SK-N-SH (cell line): ENCODE measurements at regions not wholly inside any gene's neighbourhood (a gene's known extent, or its start where the extent isn't known, plus 50 kb on each side); places are given as distances from the start of the nearest gene placed in this dataset.

Experiments used
- CTCF ChIA-PET: fragments of 300-600, 350-600 bp; formaldehyde crosslinking; extraction: SDS; loops from one replicate; lab custom pipeline; 2021; lab: Yijun Ruan, JAX
- POLR2A ChIA-PET: fragments of 350-600 bp; sonication (Branson Sonifier 250); formaldehyde crosslinking; extraction: SDS; loops from one replicate; lab custom pipeline; 2020; ENCODE audit warnings: antibody characterized with exemption, inconsistent platforms; lab: Yijun Ruan, JAX
- DNase-seq: peaks from one replicate; pipeline ENCODE4 v3.0.0; 2012
- H2AFZ ChIP-seq: fragments of 200-600 bp; sonication (generic); 2 replicates; pipeline ENCODE4 v1.8.1; 2016; ENCODE audit warnings: antibody characterized with exemption, mild to moderate bottlenecking, low read depth
- H3F3A ChIP-seq: fragments of 200-600 bp; sonication (generic); replicated peaks from 2 replicates; pipeline ENCODE3; 2016; ENCODE audit warnings: antibody characterized with exemption, mild to moderate bottlenecking; ENCODE audit not compliant: insufficient read depth
- H3K27ac ChIP-seq, 2 experiments: fragments of 200-500 bp in 1 of 2; fragments of 200-600 bp in 1 of 2; sonication (Bioruptor generic) in 1 of 2; sonication (generic), shearing (Covaris generic) in 1 of 2; 2 replicates each; pipeline versions ENCODE4 v1.5.1 to v1.6.1; 2014 to 2016; ENCODE audit warnings: low read depth in 2 of 2, inconsistent platforms in 1 of 2, low read length in 1 of 2, mild to moderate bottlenecking in 1 of 2, mixed read lengths in 1 of 2
- H3K27me3 ChIP-seq: fragments of 200-600 bp; sonication (generic), shearing (Covaris generic); 2 replicates; pipeline ENCODE4 v1.6.1; 2016; ENCODE audit warnings: mixed run types; ENCODE audit not compliant: insufficient read depth
- H3K36me3 ChIP-seq, 2 experiments: fragments of 200-500 bp in 1 of 2; fragments of 200-600 bp in 1 of 2; sonication (Bioruptor generic) in 1 of 2; sonication (generic) in 1 of 2; replicated peaks in 1 of 2; 2 replicates each; pipeline versions ENCODE3 to v1.5.1; 2014 to 2016; ENCODE audit warnings: low read length in 1 of 2, mild to moderate bottlenecking in 1 of 2; ENCODE audit not compliant: insufficient read depth in 2 of 2, control insufficient read depth in 1 of 2
- H3K4me1 ChIP-seq, 2 experiments: fragments of 200-500 bp in 1 of 2; fragments of 200-600 bp in 1 of 2; sonication (Bioruptor generic) in 1 of 2; sonication (generic), shearing (Covaris generic) in 1 of 2; 2 replicates each; pipeline versions ENCODE4 v1.5.1 to v1.6.1; 2014 to 2016; ENCODE audit warnings: low read depth in 1 of 2, low read length in 1 of 2, mixed run types in 1 of 2; ENCODE audit not compliant: insufficient read depth in 2 of 2, control insufficient read depth in 1 of 2
- H3K4me2 ChIP-seq: fragments of 200-600 bp; sonication (generic), shearing (Covaris generic); 2 replicates; pipeline ENCODE4 v1.6.1; 2017; ENCODE audit warnings: mixed run types
- H3K4me3 ChIP-seq, 2 experiments: fragments of 200-500 bp in 1 of 2; fragments of 200-600 bp in 1 of 2; sonication (Bioruptor generic) in 1 of 2; sonication (generic), shearing (Covaris generic) in 1 of 2; 2 replicates each; pipeline versions ENCODE4 v1.5.1 to v1.8.1; 2014 to 2016; ENCODE audit warnings: low read depth in 2 of 2, inconsistent platforms in 1 of 2, low read length in 1 of 2, mild to moderate bottlenecking in 1 of 2, mixed read lengths in 1 of 2, moderate library complexity in 1 of 2
- H3K79me2 ChIP-seq: fragments of 200-600 bp; sonication (generic); 2 replicates; pipeline ENCODE4 v1.8.1; 2017; ENCODE audit warnings: mild to moderate bottlenecking; ENCODE audit not compliant: insufficient read depth
- H3K9ac ChIP-seq: fragments of 200-600 bp; sonication (generic); 2 replicates; pipeline ENCODE4 v1.6.1; 2017; ENCODE audit warnings: mixed run types
- H3K9me2 ChIP-seq: fragments of 200-600 bp; sonication (generic); 2 replicates; pipeline ENCODE4 v1.6.1; 2017; ENCODE audit warnings: mixed run types
- H3K9me3 ChIP-seq: fragments of 200-600 bp; sonication (generic); 2 replicates; pipeline ENCODE4 v1.6.1; 2017; ENCODE audit warnings: mixed run types, mild to moderate bottlenecking, moderate library complexity
- H4K20me1 ChIP-seq: fragments of 200-600 bp; sonication (generic); 2 replicates; pipeline ENCODE4 v1.6.1; 2017; ENCODE audit warnings: mild to moderate bottlenecking, mixed run types; ENCODE audit not compliant: insufficient read depth
- FOSL2 ChIP-seq: IDR thresholded peaks from 2 replicates; pipeline ENCODE4 v1.4.0; 2012; ENCODE audit warnings: low read depth, mild to moderate bottlenecking, moderate library complexity, borderline replicate concordance
- FOXJ3 ChIP-seq: sonication (generic); formaldehyde crosslinking; IDR thresholded peaks from 2 replicates; pipeline ENCODE4 v1.5.1; 2020; ENCODE audit warnings: mild to moderate bottlenecking, missing genetic modification reagents
- FOXM1 ChIP-seq: IDR thresholded peaks from 2 replicates; pipeline ENCODE4 v1.4.0; 2012; ENCODE audit warnings: low read depth, mild to moderate bottlenecking
- GABPA ChIP-seq: IDR thresholded peaks from 2 replicates; pipeline ENCODE4 v1.4.0; 2012; ENCODE audit warnings: low read depth, mild to moderate bottlenecking
- GATA2 ChIP-seq: sonication (generic); formaldehyde crosslinking; IDR thresholded peaks from 2 replicates; pipeline ENCODE4 v1.5.0; 2020; ENCODE audit warnings: mild to moderate bottlenecking, missing genetic modification reagents
- JUND ChIP-seq: IDR thresholded peaks from 2 replicates; pipeline ENCODE4 v1.4.0; 2012
- NFIC ChIP-seq: IDR thresholded peaks from 2 replicates; pipeline ENCODE4 v1.4.0; 2012; ENCODE audit warnings: borderline replicate concordance
- RAD21 ChIP-seq: IDR thresholded peaks from 2 replicates; pipeline ENCODE4 v1.6.1; 2012; ENCODE audit warnings: mild to moderate bottlenecking, low read length
- RFX5 ChIP-seq: IDR thresholded peaks from 2 replicates; pipeline ENCODE4 v1.6.1; 2012; ENCODE audit warnings: mild to moderate bottlenecking, improper control_type of control experiment, low read length
- TCF12 ChIP-seq: IDR thresholded peaks from 2 replicates; pipeline ENCODE4 v1.4.0; 2012
- TEAD4 ChIP-seq: IDR thresholded peaks from 2 replicates; pipeline ENCODE4 v1.4.0; 2012; ENCODE audit warnings: mild to moderate bottlenecking, borderline replicate concordance; ENCODE audit not compliant: insufficient read depth
- YY1 ChIP-seq: IDR thresholded peaks from 2 replicates; pipeline ENCODE4 v1.4.0; 2012; ENCODE audit warnings: low read depth, mild to moderate bottlenecking
- WGBS: methylation state at CpG from one replicate; pipeline ENCODE4 v1.1.6; 2017; ENCODE audit warnings: low lambda C conversion rate; 5-methylcytosine and 5-hydroxymethylcytosine counted together
- TF ChIP-seq, protein P1 (sequence below): IDR thresholded peaks from 2 replicates; pipeline ENCODE4 v1.4.0; 2012; ENCODE audit warnings: low read depth, borderline replicate concordance
- TF ChIP-seq, protein P2 (sequence below): fragments of 150-350 bp; IDR thresholded peaks from 2 replicates; pipeline ENCODE4 v1.6.1; 2017; ENCODE audit warnings: antibody characterized with exemption, low read length, low read depth, borderline replicate concordance
- TF ChIP-seq, protein P3 (sequence below): fragments of 200-600 bp; sonication (generic); IDR thresholded peaks from 2 replicates; pipeline ENCODE4 v1.6.1; 2017; ENCODE audit warnings: antibody characterized with exemption, mild to moderate bottlenecking, moderate library complexity
- TF ChIP-seq, protein P4 (sequence below): IDR thresholded peaks from 2 replicates; pipeline ENCODE4 v1.4.0; 2012; ENCODE audit warnings: low read depth
- TF ChIP-seq, protein P5 (sequence below): fragments of 150-350 bp; IDR thresholded peaks from 2 replicates; pipeline ENCODE4 v1.6.1; 2016; ENCODE audit warnings: mild to moderate bottlenecking, low read depth, low read length
- TF ChIP-seq, protein P6 (sequence below): IDR thresholded peaks from 2 replicates; pipeline ENCODE4; 2012
- TF ChIP-seq, protein P7 (sequence below): IDR thresholded peaks from 2 replicates; pipeline ENCODE4 v1.4.0; 2012; ENCODE audit warnings: low read depth, borderline replicate concordance
- TF ChIP-seq, protein P8 (sequence below): IDR thresholded peaks from 2 replicates; pipeline ENCODE4 v1.6.1; 2012; ENCODE audit warnings: mild to moderate bottlenecking, low read depth, low read length, moderate library complexity

DNA sequence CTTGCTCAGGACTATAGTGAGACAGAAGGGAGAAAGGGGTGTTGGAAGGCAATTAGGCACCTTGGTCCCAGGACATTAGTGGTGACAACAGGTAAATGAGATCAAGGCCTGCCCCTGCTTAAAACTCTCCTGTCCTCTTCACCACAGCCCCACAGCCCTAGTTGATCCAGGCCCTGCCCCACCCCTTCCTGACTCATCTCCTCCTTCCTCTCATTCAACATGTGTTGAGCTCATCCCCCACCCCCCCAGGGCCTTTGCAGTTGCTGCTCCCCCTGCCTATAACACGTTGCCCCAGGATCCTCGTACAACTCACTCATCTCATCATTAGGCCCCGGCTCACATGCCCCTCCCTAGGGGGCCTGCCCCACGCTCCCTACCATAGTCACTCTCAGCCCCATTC is 66.8 kb downstream of the TSPAN17 start (continued):
- TF ChIP-seq, protein P1, sequence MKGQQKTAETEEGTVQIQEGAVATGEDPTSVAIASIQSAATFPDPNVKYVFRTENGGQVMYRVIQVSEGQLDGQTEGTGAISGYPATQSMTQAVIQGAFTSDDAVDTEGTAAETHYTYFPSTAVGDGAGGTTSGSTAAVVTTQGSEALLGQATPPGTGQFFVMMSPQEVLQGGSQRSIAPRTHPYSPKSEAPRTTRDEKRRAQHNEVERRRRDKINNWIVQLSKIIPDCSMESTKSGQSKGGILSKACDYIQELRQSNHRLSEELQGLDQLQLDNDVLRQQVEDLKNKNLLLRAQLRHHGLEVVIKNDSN, result no peak
- TF ChIP-seq FOXM1 (no peak), RAD21 (no peak), FOXJ3 (no peak)

DNA sequence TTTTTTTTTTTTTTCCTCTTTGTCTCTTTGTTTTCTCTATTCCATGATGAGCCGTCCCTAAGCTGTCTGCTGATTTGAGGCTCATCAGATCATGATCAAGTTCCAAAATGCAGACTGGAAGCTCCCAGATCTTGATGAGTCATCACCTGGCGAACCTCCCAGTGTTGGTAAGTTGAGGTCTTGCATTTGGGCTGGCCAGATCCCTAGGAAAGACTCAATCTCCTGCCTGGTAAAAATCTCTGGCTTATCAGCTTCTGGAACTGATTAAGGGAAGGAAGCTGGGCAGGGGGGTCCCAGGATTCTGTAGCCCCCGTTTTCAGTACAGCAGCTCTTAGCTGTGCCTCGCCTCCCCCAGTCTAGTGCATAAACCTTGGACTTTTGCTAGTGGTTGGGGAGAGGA is 69.0 kb downstream of the TSPAN17 start:
- DNase-seq, result peak; percentile 66
- no peak overlapping the region for H3K9ac ChIP-seq
- H3K79me2 ChIP-seq, result no peaks in the 10 kb centered on the region
- peaks cover 18% of the 10 kb centered on the region for H3K27me3 ChIP-seq
- H3K4me2 ChIP-seq, result peak overlapping the region; percentile 52; the same call in 1 of the 2 replicates
- H3K4me1 ChIP-seq, result peaks cover 8 to 9% of the 10 kb centered on the region in 2 experiments; a peak in 2 of 4 replicates
- H2AFZ ChIP-seq, result no peak overlapping the region
- H3K4me3 ChIP-seq, result no peak overlapping the region
- ChIA-PET CTCF (interaction anchor here (0.6 to 3.6 kb wide), 6 partner anchors 10 to 96 kb away, joined by 3 to 14 read pairs (median 6); no protein-coding TSS in a partner anchor), POLR2A (interaction anchor here (1.3 kb wide), 2 partner anchors 56 to 123 kb away, joined by 3 read pairs; no protein-coding TSS in a partner anchor)
- no peaks in the 10 kb centered on the region for H3K9me2 ChIP-seq
- no peaks in the 10 kb centered on the region for H3F3A ChIP-seq
- no peak overlapping the region for H3K27ac ChIP-seq
- no peaks in the 10 kb centered on the region for H3K9me3 ChIP-seq
- H4K20me1 ChIP-seq, result no peaks in the 10 kb centered on the region
- no peaks in the 10 kb centered on the region for H3K36me3 ChIP-seq
- 3% methylated on average over 4 of the region's 4 CpGs for WGBS
- no peak for TF ChIP-seq TEAD4
- TF ChIP-seq, protein P2, sequence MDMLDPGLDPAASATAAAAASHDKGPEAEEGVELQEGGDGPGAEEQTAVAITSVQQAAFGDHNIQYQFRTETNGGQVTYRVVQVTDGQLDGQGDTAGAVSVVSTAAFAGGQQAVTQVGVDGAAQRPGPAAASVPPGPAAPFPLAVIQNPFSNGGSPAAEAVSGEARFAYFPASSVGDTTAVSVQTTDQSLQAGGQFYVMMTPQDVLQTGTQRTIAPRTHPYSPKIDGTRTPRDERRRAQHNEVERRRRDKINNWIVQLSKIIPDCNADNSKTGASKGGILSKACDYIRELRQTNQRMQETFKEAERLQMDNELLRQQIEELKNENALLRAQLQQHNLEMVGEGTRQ, result no peak
- TF ChIP-seq, protein P3, sequence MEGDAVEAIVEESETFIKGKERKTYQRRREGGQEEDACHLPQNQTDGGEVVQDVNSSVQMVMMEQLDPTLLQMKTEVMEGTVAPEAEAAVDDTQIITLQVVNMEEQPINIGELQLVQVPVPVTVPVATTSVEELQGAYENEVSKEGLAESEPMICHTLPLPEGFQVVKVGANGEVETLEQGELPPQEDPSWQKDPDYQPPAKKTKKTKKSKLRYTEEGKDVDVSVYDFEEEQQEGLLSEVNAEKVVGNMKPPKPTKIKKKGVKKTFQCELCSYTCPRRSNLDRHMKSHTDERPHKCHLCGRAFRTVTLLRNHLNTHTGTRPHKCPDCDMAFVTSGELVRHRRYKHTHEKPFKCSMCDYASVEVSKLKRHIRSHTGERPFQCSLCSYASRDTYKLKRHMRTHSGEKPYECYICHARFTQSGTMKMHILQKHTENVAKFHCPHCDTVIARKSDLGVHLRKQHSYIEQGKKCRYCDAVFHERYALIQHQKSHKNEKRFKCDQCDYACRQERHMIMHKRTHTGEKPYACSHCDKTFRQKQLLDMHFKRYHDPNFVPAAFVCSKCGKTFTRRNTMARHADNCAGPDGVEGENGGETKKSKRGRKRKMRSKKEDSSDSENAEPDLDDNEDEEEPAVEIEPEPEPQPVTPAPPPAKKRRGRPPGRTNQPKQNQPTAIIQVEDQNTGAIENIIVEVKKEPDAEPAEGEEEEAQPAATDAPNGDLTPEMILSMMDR, result no peak
- TF ChIP-seq TCF12, result peak; percentile 80
- peak; percentile 75 for TF ChIP-seq JUND
- TF ChIP-seq RFX5, result no peak
- no peak for TF ChIP-seq GABPA
- TF ChIP-seq, protein P4, sequence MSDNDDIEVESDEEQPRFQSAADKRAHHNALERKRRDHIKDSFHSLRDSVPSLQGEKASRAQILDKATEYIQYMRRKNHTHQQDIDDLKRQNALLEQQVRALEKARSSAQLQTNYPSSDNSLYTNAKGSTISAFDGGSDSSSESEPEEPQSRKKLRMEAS, result no peak
- TF ChIP-seq GATA2, result no peak; the same call in 1 of the 2 replicates
- TF ChIP-seq, protein P5, sequence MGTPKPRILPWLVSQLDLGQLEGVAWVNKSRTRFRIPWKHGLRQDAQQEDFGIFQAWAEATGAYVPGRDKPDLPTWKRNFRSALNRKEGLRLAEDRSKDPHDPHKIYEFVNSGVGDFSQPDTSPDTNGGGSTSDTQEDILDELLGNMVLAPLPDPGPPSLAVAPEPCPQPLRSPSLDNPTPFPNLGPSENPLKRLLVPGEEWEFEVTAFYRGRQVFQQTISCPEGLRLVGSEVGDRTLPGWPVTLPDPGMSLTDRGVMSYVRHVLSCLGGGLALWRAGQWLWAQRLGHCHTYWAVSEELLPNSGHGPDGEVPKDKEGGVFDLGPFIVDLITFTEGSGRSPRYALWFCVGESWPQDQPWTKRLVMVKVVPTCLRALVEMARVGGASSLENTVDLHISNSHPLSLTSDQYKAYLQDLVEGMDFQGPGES, result no peak
- TF ChIP-seq, protein P6, sequence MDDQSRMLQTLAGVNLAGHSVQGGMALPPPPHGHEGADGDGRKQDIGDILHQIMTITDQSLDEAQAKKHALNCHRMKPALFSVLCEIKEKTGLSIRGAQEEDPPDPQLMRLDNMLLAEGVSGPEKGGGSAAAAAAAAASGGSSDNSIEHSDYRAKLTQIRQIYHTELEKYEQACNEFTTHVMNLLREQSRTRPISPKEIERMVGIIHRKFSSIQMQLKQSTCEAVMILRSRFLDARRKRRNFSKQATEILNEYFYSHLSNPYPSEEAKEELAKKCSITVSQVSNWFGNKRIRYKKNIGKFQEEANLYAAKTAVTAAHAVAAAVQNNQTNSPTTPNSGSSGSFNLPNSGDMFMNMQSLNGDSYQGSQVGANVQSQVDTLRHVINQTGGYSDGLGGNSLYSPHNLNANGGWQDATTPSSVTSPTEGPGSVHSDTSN, result peak; percentile 46; the same call in 1 of the 2 replicates
- peak; percentile 82 for TF ChIP-seq NFIC
- no peak for TF ChIP-seq YY1
- TF ChIP-seq FOXM1, result no peak
- peak; percentile 60; the same call in 1 of the 2 replicates for TF ChIP-seq FOSL2
- TF ChIP-seq, protein P7, sequence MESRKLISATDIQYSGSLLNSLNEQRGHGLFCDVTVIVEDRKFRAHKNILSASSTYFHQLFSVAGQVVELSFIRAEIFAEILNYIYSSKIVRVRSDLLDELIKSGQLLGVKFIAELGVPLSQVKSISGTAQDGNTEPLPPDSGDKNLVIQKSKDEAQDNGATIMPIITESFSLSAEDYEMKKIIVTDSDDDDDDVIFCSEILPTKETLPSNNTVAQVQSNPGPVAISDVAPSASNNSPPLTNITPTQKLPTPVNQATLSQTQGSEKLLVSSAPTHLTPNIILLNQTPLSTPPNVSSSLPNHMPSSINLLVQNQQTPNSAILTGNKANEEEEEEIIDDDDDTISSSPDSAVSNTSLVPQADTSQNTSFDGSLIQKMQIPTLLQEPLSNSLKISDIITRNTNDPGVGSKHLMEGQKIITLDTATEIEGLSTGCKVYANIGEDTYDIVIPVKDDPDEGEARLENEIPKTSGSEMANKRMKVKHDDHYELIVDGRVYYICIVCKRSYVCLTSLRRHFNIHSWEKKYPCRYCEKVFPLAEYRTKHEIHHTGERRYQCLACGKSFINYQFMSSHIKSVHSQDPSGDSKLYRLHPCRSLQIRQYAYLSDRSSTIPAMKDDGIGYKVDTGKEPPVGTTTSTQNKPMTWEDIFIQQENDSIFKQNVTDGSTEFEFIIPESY, result no peak
- TF ChIP-seq, protein P8, sequence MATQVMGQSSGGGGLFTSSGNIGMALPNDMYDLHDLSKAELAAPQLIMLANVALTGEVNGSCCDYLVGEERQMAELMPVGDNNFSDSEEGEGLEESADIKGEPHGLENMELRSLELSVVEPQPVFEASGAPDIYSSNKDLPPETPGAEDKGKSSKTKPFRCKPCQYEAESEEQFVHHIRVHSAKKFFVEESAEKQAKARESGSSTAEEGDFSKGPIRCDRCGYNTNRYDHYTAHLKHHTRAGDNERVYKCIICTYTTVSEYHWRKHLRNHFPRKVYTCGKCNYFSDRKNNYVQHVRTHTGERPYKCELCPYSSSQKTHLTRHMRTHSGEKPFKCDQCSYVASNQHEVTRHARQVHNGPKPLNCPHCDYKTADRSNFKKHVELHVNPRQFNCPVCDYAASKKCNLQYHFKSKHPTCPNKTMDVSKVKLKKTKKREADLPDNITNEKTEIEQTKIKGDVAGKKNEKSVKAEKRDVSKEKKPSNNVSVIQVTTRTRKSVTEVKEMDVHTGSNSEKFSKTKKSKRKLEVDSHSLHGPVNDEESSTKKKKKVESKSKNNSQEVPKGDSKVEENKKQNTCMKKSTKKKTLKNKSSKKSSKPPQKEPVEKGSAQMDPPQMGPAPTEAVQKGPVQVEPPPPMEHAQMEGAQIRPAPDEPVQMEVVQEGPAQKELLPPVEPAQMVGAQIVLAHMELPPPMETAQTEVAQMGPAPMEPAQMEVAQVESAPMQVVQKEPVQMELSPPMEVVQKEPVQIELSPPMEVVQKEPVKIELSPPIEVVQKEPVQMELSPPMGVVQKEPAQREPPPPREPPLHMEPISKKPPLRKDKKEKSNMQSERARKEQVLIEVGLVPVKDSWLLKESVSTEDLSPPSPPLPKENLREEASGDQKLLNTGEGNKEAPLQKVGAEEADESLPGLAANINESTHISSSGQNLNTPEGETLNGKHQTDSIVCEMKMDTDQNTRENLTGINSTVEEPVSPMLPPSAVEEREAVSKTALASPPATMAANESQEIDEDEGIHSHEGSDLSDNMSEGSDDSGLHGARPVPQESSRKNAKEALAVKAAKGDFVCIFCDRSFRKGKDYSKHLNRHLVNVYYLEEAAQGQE, result no peak
